Stimulated activated naive CD8-positive, alpha-beta T cell treated with anti-CD3 and anti-CD28 coated beads, Interleukin-15, amount 100 ng/mL, for 72 hours (primary cell): ENCODE measurements at regions not wholly inside any gene's neighbourhood (a gene's known extent, or its start where the extent isn't known, plus 50 kb on each side); places are given as distances from the start of the nearest gene placed in this dataset.

Experiments used
- ATAC-seq: fragments of 150-1000 bp; cut with Tn5 transposase; 2 replicates; pipeline ENCODE4 v1.10.0; 2021; ENCODE audit warnings: mild to moderate bottlenecking, moderate library complexity
- DNase-seq, 2 donors: peaks; one replicate each; pipeline ENCODE4 v3.0.0; 2021 to 2022
- H3K27ac Mint-ChIP-seq, 2 donors: one replicate each; pipeline ENCODE4 v1.8.0; 2022; ENCODE audit warnings: mild to moderate bottlenecking in 2 of 2, mixed read lengths in 2 of 2, moderate library complexity in 2 of 2
- H3K27me3 Mint-ChIP-seq: one replicate; pipeline ENCODE4 v1.8.0; 2022; ENCODE audit warnings: mixed read lengths
- H3K4me1 Mint-ChIP-seq: one replicate; pipeline ENCODE4 v1.8.0; 2022; ENCODE audit warnings: mild to moderate bottlenecking, mixed read lengths
- H3K4me3 Mint-ChIP-seq, 2 donors: one replicate each; pipeline ENCODE4 v1.8.0; 2022; ENCODE audit warnings: mild to moderate bottlenecking in 2 of 2, mixed read lengths in 2 of 2, moderate library complexity in 1 of 2
- H3K9me3 Mint-ChIP-seq, 2 donors: one replicate each; pipeline ENCODE4 v1.8.0; 2022; ENCODE audit warnings: mixed read lengths in 2 of 2

DNA sequence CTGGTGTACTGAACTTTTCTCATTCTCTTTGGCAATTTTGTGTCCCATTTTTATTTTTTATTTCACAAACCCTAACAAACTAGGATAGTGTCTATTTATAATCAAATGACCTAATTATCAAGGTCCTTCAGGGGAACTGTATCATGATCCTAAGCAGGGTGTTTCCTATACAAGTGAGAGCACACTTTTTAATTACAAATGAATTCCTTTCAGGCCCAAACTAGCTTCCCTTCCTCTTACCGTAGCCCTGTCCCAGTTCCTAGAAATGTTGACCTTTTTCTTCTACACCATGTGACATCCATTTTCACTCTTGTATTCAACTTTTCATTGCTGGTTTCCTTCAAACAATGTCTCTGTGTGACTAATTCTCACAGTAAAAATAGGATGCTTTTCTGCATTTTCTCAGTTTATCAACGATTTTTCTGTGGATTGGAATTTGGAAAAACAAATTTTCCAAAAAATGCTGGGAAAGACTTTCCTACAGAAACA, 411.4 kb downstream of the CCDC91 start:
- DNase-seq (no peak), ATAC-seq (no peak)
- Mint-ChIP-seq H3K27me3 (peaks cover 21% of the 10 kb centered on the region), H3K4me3 (no peak overlapping the region), H3K27ac (no peak overlapping the region), H3K4me1 (no peaks in the 10 kb centered on the region), H3K9me3 (peaks cover 4 to 7% of the 10 kb centered on the region in 2 donors)

- Mint-ChIP-seq H3K4me1 (no peaks in the 10 kb centered on the region), H3K9me3 (peaks cover 13 to 17% of the 10 kb centered on the region in 2 donors), H3K27me3 (peaks cover 16% of the 10 kb centered on the region), H3K27ac (no peak overlapping the region), H3K4me3 (no peak overlapping the region)
- ATAC-seq (no peak), DNase-seq (no peak)
Measured at GRCh38 chr12:28602786-28603185, 412.5 kb downstream of the CCDC91 start.

- Mint-ChIP-seq H3K27ac (no peak overlapping the region), H3K4me3 (no peak overlapping the region), H3K4me1 (no peaks in the 10 kb centered on the region), H3K9me3 (peaks cover 18 to 22% of the 10 kb centered on the region in 2 donors), H3K27me3 (peaks cover 16% of the 10 kb centered on the region)
- DNase-seq (no peak), ATAC-seq (no peak)
Measured at GRCh38 chr12:28603239-28603638, 413.0 kb downstream of the CCDC91 start.

- ATAC-seq (no peak), DNase-seq (no peak)
- Mint-ChIP-seq H3K27ac (no peak overlapping the region), H3K9me3 (peaks cover 19 to 28% of the 10 kb centered on the region in 2 donors), H3K4me3 (no peak overlapping the region), H3K27me3 (peaks cover 16% of the 10 kb centered on the region), H3K4me1 (no peaks in the 10 kb centered on the region)
Measured at GRCh38 chr12:28603801-28604200, 413.5 kb downstream of the CCDC91 start.

DNA sequence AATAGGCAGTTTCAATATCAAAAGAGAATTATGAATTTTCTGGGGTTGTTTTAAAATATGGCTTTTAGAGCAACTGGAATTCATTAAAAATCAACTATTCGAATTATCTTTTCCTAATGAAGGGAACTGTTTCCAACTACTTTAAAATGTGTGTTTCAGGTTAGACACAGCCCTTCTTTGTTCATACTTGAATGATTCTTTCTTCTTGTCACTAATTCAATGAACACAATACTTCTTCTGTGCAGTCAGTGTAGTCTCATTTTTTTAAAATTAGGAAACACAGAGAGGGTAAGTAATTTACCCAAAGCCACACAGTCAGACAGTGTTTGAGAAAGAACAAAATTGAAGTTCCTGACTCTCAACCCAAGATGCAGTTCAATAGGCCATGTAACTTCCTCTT, 414.0 kb downstream of the CCDC91 start:
- Mint-ChIP-seq H3K27me3 (peaks cover 16% of the 10 kb centered on the region), H3K4me1 (no peaks in the 10 kb centered on the region), H3K9me3 (peaks cover 19 to 29% of the 10 kb centered on the region in 2 donors), H3K27ac (no peak overlapping the region), H3K4me3 (no peak overlapping the region)
- DNase-seq (no peak), ATAC-seq (no peak)

DNA sequence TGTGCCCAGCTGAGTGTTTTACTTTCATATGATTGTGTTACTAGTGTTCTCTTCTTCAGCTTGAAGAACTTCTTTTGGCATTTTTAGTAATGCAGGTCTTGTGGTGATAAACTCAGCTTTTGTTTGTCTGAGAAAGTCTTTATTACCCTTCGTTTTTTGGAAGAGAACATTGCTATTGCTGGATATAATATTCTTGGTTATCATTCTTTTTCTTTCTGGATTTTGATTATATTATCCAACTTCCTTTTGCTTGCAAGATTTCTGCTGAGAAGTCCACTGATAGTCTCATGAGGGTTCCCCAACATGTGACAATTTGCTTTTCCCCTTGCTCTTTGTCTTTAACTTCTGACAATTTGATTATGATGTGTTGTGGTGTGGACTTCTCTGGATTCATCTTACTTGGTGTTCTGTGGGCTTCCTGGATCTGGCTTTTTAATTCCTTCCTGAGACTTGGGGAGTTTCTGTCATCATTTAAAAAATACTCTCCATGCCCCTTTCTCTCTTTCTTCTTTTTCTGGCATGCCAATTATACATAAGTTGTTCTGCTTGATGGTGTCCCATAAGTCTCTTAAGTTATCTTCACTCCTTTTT, 416.8 kb downstream of the CCDC91 start:
- H3K27ac Mint-ChIP-seq, result no peak overlapping the region
- H3K27me3 Mint-ChIP-seq, result peaks cover 24% of the 10 kb centered on the region
- peaks cover 26 to 29% of the 10 kb centered on the region in 2 donors for H3K9me3 Mint-ChIP-seq
- H3K4me1 Mint-ChIP-seq, result no peaks in the 10 kb centered on the region
- DNase-seq (no peak), ATAC-seq (no peak)
- H3K4me3 Mint-ChIP-seq, result no peak overlapping the region

- Mint-ChIP-seq H3K27me3 (peaks cover 13% of the 10 kb centered on the region), H3K27ac (no peak overlapping the region), H3K4me1 (no peaks in the 10 kb centered on the region), H3K9me3 (peaks cover 22 to 26% of the 10 kb centered on the region in 2 donors), H3K4me3 (no peak overlapping the region)
- ATAC-seq, result no peak
- DNase-seq, result no peak
Measured at GRCh38 chr12:28610401-28611114, 420.3 kb downstream of the CCDC91 start.

DNA sequence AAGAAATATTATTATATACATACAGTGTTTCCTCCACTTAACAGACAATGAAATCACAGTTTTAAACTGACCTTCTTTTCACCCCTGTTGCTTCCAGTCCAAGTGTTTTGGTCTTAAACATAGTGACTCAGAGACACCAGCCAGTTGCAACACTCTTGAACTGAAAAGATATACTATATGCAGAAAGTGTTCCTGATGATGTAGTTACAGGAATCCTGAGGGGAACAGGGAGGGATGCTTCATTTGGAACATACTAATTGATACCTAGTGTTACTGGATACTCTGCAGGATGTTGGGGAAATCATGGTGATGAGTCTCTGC, 420.8 kb downstream of the CCDC91 start:
- Mint-ChIP-seq H3K9me3 (peaks cover 25% of the 10 kb centered on the region in 2 donors), H3K27me3 (peaks cover 13% of the 10 kb centered on the region), H3K4me1 (no peaks in the 10 kb centered on the region), H3K4me3 (no peak overlapping the region), H3K27ac (no peak overlapping the region)
- DNase-seq, result no peak
- no peak for ATAC-seq

- DNase-seq (no peak), ATAC-seq (no peak)
- peaks cover 22 to 29% of the 10 kb centered on the region in 2 donors for H3K9me3 Mint-ChIP-seq
- no peak overlapping the region for H3K4me3 Mint-ChIP-seq
- no peaks in the 10 kb centered on the region for H3K4me1 Mint-ChIP-seq
- H3K27ac Mint-ChIP-seq, result no peak overlapping the region
- peaks cover 13% of the 10 kb centered on the region for H3K27me3 Mint-ChIP-seq
Measured at GRCh38 chr12:28611449-28611848, 421.2 kb downstream of the CCDC91 start.

DNA sequence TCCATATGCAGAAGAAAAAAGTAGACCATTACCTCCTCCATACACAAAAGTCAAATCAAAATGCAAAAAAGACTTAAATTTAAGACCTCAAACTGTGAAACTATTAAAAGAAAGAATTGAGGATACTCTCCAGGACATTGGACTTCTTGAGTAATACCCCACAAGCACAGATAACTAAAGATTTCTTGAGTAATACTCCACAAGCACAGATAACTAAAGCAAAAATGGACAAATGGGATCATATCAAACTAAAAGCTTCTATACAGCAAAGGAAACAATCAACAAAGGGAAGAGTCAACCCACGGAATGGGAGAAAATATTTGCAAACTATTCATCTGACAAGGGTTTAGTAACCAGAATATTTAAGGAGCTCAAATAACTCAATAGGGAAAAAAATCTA, 427.9 kb downstream of the CCDC91 start:
- peaks cover 18% of the 10 kb centered on the region for H3K27me3 Mint-ChIP-seq
- H3K9me3 Mint-ChIP-seq, result peaks cover 5 to 21% of the 10 kb centered on the region in 2 donors
- no peaks in the 10 kb centered on the region for H3K4me1 Mint-ChIP-seq
- ATAC-seq (no peak), DNase-seq (no peak)
- no peak overlapping the region for H3K4me3 Mint-ChIP-seq
- no peak overlapping the region for H3K27ac Mint-ChIP-seq

- peaks cover 12% of the 10 kb centered on the region for H3K27me3 Mint-ChIP-seq
- ATAC-seq (no peak), DNase-seq (no peak)
Measured at GRCh38 chr12:28618772-28619171, 428.5 kb downstream of the CCDC91 start.

GRCh38 chr12:28620281-28620680, 430.0 kb downstream of the CCDC91 start:
- no peak overlapping the region for H3K27ac Mint-ChIP-seq
- H3K4me3 Mint-ChIP-seq, result no peak overlapping the region
- DNase-seq, result no peak
- H3K9me3 Mint-ChIP-seq, result peaks cover 5 to 21% of the 10 kb centered on the region in 2 donors
- H3K4me1 Mint-ChIP-seq, result no peaks in the 10 kb centered on the region
- ATAC-seq, result no peak
- peaks cover 12% of the 10 kb centered on the region for H3K27me3 Mint-ChIP-seq

More at GRCh38 chr12:28618772-28619171, 428.5 kb downstream of the CCDC91 start:
- no peak overlapping the region for H3K4me3 Mint-ChIP-seq
- H3K9me3 Mint-ChIP-seq, result peaks cover 5 to 21% of the 10 kb centered on the region in 2 donors
- H3K4me1 Mint-ChIP-seq, result no peaks in the 10 kb centered on the region
- H3K27ac Mint-ChIP-seq, result no peak overlapping the region

- Mint-ChIP-seq H3K4me1 (no peaks in the 10 kb centered on the region), H3K4me3 (no peak overlapping the region), H3K27me3 (peaks cover 12% of the 10 kb centered on the region), H3K27ac (no peak overlapping the region), H3K9me3 (peaks cover 5 to 8% of the 10 kb centered on the region in 2 donors)
- DNase-seq (no peak), ATAC-seq (no peak)
Measured at GRCh38 chr12:28622406-28622805, 432.1 kb downstream of the CCDC91 start.

DNA sequence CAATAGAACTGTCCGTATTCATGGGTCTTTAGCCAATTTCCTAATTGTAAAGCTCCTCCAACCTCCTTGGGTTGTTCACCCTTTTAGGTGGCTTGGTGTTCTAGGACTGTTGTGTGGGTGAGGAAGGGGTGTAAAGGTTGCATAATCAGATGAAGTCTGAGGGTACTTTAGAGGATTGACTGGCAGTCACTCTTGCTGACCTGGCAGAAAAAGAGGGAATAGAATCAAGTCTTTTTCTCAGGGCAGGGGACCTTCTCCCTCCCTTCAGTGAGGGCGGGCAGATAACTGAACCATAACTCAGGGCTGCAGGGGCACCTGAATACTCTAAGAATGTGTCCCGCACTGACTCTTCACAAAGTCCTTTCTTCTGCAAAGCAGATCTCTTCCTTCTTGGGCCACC, 436.2 kb downstream of the CCDC91 start:
- no peaks in the 10 kb centered on the region for H3K27me3 Mint-ChIP-seq
- no peak for DNase-seq
- no peak overlapping the region for H3K27ac Mint-ChIP-seq
- no peak overlapping the region for H3K4me3 Mint-ChIP-seq
- H3K4me1 Mint-ChIP-seq, result no peaks in the 10 kb centered on the region
- ATAC-seq, result no peak
- H3K9me3 Mint-ChIP-seq, result no peaks in the 10 kb centered on the region

GRCh38 chr12:28629691-28630090, 439.4 kb downstream of the CCDC91 start:
- ATAC-seq (no peak), DNase-seq (no peak)
- H3K9me3 Mint-ChIP-seq, result no peaks in the 10 kb centered on the region
- H3K4me3 Mint-ChIP-seq, result no peak overlapping the region
- H3K27me3 Mint-ChIP-seq, result peaks cover 7% of the 10 kb centered on the region
- no peak overlapping the region for H3K27ac Mint-ChIP-seq
- H3K4me1 Mint-ChIP-seq, result no peaks in the 10 kb centered on the region

- H3K27ac Mint-ChIP-seq, result no peak overlapping the region
- H3K27me3 Mint-ChIP-seq, result peaks cover 7% of the 10 kb centered on the region
- H3K4me1 Mint-ChIP-seq, result no peaks in the 10 kb centered on the region
- no peak for DNase-seq
- H3K9me3 Mint-ChIP-seq, result no peaks in the 10 kb centered on the region
- ATAC-seq, result no peak
- no peak overlapping the region for H3K4me3 Mint-ChIP-seq
Measured at GRCh38 chr12:28631831-28632230, 441.6 kb downstream of the CCDC91 start.
